ENCODE measurements at regions not wholly inside any gene's neighbourhood (a gene's known extent, or its start where the extent isn't known, plus 50 kb on each side); places are given as distances from the start of the nearest gene placed in this dataset.

DNA sequence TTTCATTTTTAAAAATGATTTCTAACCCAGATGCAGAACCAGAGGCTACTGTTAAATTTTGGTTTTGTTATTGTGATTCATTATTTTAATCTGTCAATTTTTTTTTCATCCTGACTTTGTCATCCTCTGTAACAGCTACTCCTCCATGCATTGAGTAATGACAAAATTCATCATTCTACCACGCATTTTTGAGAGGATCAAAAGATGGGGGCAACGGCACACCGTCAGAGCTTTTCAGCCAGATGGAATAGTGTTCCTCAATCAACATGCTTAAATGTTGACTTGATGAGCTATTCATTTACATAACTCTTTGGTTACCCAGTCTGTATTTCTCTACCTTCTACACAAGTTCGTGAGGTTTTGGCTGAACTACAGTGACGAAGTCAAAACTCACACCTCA, 486.3 kb downstream of the EFNB2 start:
- DNase-seq (ENCODE audit: low spot score in 2 of 2) = no peak
- intact Hi-C loops (cut with DNase I; ENCODE audit: low total_unique reads) = no loop called here
- WGBS, 2 donors = 83 to 85% methylated on average over 5 of the region's 5 CpGs
- TF ChIP-seq, protein P1, sequence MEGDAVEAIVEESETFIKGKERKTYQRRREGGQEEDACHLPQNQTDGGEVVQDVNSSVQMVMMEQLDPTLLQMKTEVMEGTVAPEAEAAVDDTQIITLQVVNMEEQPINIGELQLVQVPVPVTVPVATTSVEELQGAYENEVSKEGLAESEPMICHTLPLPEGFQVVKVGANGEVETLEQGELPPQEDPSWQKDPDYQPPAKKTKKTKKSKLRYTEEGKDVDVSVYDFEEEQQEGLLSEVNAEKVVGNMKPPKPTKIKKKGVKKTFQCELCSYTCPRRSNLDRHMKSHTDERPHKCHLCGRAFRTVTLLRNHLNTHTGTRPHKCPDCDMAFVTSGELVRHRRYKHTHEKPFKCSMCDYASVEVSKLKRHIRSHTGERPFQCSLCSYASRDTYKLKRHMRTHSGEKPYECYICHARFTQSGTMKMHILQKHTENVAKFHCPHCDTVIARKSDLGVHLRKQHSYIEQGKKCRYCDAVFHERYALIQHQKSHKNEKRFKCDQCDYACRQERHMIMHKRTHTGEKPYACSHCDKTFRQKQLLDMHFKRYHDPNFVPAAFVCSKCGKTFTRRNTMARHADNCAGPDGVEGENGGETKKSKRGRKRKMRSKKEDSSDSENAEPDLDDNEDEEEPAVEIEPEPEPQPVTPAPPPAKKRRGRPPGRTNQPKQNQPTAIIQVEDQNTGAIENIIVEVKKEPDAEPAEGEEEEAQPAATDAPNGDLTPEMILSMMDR (IDR thresholded peaks at IDR 0.05) = no peak
- TF ChIP-seq POLR2A (IDR thresholded peaks at IDR 0.05) = no peak
- H3K4me3 ChIP-seq (ENCODE audit: low read depth, poor library complexity, severe bottlenecking) = no peak overlapping the region

DNA sequence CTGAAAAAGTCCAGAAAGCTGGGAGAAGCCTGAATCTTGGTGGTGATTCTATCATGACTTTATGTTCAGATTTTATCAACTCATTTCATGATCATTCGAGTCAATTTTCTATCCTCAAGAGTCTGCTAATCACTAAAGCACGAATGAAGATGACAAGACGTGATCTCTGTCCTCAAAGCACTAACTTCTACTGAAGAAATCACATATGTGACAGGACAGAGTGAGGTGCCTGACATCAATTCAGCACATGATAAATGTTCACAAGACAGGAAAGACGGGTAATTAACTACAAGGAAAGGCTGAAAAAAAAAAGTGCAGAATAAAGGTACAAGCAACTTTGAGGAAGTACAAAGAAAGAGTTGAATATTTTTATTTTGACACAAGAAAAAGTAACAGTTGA, 487.1 kb downstream of the EFNB2 start:
- DNase-seq (ENCODE audit: low spot score in 2 of 2) = no peak
- H3K4me3 ChIP-seq (ENCODE audit: low read depth, poor library complexity, severe bottlenecking) = no peak overlapping the region

DNA sequence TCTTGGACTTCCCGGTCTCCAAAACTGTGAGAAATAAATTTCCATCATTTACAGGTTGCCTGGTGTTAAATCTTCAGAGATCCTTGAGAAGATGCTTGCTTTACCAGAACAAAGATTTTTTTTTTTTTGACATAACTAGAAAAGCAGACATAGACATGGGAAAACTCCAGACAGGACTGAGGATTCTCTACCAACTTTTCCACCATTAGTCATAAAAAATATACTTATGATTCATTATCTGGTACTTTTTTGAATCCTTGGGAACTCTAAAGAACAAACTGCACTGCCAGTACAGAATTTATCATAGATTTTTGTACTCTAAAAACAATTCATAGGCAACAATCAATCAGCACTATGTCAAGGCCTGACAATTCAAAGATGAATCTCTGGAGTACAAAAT, 487.6 kb downstream of the EFNB2 start:
- no peak for DNase-seq (ENCODE audit: low spot score in 2 of 2)
- H3K4me3 ChIP-seq (ENCODE audit: low read depth, poor library complexity, severe bottlenecking) = no peak overlapping the region
- no peak for TF ChIP-seq POLR2A (IDR thresholded peaks at IDR 0.05)
- TF ChIP-seq, protein P1 (IDR thresholded peaks at IDR 0.05) = no peak
- WGBS, 2 donors = 100% methylated on average over 1 of the region's 1 CpG
- intact Hi-C loops (cut with DNase I; ENCODE audit: low total_unique reads) = no loop called here

More for the DNA sequence above, 487.1 kb downstream of the EFNB2 start:
- intact Hi-C loops (cut with DNase I; ENCODE audit: low total_unique reads) = no loop called here
- WGBS, 2 donors = 47 to 49% methylated on average over 4 of the region's 4 CpGs
- TF ChIP-seq, protein P1 (IDR thresholded peaks at IDR 0.05) = no peak
- TF ChIP-seq POLR2A (IDR thresholded peaks at IDR 0.05) = no peak

DNA sequence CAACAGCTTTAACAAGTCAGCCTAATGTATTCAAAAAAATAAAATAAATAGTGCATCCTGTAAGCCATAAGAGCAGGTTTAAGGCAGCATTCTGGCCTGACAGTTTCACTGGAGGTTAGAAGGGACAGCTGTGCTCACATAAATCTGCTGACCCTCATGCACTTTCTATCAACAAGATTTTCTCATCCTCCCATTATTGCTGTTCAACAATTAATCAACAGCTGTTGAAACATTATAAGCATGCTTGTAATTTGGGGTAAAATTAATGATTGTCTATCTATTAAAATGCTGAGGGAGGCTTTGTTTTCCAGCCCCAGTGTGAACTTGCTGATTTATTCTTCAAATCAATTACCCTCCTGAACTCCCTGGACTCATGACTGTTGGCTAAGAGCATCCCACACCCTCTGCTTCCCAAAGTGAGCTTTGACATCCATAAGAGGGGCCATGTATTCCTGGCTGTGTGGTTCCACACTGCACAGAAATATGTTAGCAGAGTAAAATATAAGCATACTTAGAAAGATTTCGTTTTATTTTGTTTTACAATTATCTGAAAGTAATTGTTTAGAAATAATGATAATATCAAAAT, 492.4 kb downstream of the EFNB2 start:
- no peak overlapping the region for H3K4me3 ChIP-seq (ENCODE audit: low read depth, poor library complexity, severe bottlenecking)
- no peak for TF ChIP-seq POLR2A (IDR thresholded peaks at IDR 0.05)
- TF ChIP-seq, protein P1 (IDR thresholded peaks at IDR 0.05) = no peak
- 77 to 82% methylated on average over 1 of the region's 1 CpG for WGBS, 2 donors
- DNase-seq (ENCODE audit: low spot score in 2 of 2) = no peak
- intact Hi-C loops (cut with DNase I; ENCODE audit: low total_unique reads) = no loop called here

DNA sequence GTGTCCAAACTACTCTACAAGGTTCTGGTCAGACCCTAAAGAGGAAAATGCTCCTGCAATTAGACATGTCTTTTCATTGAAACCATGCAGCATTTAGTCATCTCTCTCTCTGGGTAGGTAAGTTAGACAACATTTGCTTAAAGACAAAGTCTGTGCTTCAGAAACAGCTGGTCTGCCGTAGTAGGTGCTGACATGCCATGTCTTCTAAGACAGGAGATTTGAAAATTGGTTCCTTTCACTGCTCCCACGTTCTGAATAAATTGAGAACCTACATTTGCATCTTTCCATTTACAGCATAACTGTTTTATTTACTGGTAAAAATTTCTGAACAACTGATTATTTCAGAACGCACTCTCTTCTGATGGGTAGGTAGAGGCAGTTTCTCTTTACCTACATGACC, 494.0 kb downstream of the EFNB2 start:
- 89 to 97% methylated on average over 3 of the region's 3 CpGs for WGBS, 2 donors
- intact Hi-C loops (cut with DNase I; ENCODE audit: low total_unique reads) = no loop called here
- TF ChIP-seq POLR2A (IDR thresholded peaks at IDR 0.05) = no peak
- TF ChIP-seq, protein P1 (IDR thresholded peaks at IDR 0.05) = no peak
- DNase-seq (ENCODE audit: low spot score in 2 of 2) = no peak
- H3K4me3 ChIP-seq (ENCODE audit: low read depth, poor library complexity, severe bottlenecking) = no peak overlapping the region

DNA sequence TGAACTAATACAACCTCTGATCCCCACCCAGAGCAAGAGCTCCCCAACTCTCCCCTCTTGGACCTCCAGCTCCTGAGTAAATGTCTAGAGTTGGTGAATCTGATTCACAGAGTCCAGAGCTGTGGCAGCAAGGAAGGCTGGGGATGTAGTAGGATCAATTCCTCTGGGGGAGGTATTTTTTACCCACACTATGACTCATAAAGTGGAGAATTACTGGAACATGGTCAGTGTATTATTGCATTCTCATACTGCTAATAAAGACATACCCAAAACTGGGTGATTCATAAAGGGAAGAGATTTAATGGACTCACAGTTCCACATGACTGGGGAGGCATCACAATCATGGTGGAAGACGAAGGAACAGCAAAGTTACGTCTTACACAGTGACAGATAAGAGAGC, 496.7 kb downstream of the EFNB2 start:
- DNase-seq (ENCODE audit: low spot score in 2 of 2) = no peak
- WGBS, 2 donors = 87 to 91% methylated on average over 2 of the region's 2 CpGs
- no peak overlapping the region for H3K4me3 ChIP-seq (ENCODE audit: low read depth, poor library complexity, severe bottlenecking)
- TF ChIP-seq, protein P1 (IDR thresholded peaks at IDR 0.05) = no peak
- TF ChIP-seq POLR2A (IDR thresholded peaks at IDR 0.05) = no peak
- intact Hi-C loops (cut with DNase I; ENCODE audit: low total_unique reads) = no loop called here

All from lower leg skin (tissue), 4 donors.